ENCODE measurements at regions not wholly inside any gene's neighbourhood (a gene's known extent, or its start where the extent isn't known, plus 50 kb on each side); places are given as distances from the start of the nearest gene placed in this dataset.

DNA sequence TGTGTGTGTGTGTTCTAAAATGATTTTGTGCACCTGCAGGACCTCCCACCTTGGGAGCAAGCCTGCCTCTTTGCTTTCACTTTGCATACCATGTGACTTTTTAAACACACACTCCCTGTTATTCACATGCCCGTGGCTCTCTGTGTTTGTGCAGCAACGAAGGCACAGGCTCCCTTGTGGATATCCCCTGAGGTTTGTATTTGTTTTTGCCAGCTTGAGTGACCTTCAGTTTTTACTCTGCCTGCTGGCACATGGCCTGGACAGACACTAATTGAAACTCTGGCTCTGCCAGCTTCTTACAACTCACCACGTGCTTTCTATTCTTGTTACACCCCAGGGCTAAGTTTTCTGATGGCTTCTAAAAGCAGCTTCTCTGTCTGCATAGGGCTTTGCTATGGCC is 885.8 kb downstream of the SH3BGRL start:
- DNase-seq, result peak; percentile 2

DNA sequence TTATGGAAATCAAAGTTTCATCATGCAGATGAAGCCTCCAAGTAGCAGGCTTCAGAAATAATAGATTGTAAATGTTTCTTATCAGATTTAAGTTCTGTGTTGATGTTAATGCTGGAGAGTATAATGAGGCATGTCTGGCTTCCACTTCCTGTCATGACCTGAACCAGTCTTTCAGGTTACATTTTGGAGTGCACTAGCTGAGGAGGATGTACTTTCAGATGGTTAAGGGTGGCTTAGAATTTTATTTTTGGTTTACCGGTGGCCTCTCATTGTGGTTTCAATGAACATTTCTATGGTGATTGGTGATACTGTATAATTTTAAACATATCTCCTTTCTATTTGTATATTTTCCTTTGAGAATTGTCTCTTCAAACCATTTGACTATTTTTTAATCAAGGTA is 890.4 kb downstream of the SH3BGRL start:
- DNase-seq, result no peak

DNA sequence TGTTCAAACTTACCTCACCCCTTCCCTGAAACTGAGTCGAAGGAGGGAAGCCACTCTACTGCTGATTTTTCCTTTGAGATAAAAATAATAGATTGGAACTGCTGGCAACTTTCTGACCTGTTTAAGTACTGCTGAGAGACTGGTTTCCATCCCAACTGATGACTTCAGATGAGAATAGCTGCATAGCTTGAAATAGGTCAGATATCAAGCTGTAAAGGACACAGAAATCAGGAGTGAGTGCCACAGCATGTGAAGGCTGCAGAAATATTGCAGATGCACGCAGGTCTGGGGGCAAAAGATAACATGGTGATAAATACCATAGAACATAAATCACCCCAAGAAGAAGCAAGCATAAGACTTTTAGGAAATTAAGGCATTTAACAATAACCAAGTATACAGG is 923.2 kb downstream of the SH3BGRL start:
- no peak for DNase-seq

DNA sequence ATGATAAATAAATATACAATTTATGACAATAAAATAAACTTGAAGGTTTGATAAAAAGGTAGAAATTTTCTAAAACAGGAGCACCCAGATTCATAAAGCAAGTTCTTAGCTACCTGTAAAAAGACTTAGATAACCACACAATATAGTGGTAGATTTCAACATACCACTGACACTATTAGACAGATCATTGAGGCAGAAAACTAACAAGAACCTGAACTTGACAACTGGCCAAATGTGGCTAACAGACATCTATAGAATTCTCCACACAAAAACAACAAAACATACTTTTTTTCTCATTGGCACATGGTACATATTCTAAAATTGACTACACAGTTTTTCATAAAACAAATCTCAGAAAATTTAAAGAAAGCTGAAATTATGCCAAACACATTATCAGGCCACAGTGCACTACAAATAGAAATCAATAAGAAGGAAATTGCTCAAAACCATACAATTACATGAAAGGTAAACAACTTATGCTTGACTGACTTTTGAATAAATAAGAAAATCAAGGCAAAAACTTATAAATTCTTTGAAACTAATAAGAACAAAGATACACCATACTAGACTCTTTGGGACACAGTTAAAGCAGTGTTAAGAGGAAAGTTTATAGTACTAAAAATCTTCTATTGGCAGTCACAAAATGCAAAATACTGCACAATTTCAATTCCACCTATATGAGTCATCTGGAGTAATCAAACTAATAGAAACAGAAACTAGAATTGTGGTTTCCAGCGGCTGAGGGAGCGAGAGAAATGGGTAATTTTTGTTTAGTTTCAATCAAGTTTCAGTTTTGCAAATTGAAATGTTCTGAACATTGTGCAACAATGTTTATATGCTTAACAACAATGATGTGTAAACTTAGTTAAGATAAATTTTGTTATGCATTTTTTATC is 925.6 kb downstream of the SH3BGRL start:
- DNase-seq, result no peak

DNA sequence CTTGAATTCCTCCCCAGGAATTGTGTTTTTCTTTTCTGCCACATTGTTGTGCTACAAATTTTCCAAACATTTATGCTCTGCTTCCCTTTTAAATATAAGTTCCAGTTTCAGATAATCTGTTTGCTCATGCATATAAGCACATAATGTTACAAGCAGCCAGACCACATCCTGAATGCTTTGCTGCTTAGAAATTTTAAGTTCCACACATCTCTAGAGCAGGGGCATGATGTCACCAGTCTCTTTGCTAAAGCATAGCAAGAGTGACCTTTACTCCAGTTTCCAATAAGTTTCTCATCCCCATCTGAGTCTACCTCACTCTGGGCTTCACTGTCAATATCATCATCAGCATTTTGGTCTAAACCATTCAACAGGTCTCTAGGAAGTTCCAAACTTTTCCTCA is 932.5 kb downstream of the SH3BGRL start:
- DNase-seq, result no peak

DNA sequence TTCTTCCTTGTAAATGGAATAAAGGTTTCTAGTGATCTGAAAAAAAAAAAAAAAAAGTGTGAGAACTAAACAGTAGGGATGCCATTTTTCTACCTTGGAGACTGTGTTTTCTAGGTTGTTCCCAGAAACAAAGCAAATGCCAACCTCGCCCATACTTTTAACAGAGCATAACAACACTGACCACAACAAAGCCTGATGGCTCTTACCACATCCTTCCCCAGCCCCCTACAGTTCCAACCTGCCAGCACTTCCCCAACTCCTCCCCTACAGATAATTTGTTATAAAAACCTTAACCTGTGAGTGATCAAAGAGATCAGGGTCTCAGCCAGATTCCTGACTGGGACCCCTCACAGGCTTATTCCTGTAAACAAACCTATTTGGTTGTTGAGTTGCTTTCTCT is 940.0 kb downstream of the SH3BGRL start:
- no peak for DNase-seq

DNA sequence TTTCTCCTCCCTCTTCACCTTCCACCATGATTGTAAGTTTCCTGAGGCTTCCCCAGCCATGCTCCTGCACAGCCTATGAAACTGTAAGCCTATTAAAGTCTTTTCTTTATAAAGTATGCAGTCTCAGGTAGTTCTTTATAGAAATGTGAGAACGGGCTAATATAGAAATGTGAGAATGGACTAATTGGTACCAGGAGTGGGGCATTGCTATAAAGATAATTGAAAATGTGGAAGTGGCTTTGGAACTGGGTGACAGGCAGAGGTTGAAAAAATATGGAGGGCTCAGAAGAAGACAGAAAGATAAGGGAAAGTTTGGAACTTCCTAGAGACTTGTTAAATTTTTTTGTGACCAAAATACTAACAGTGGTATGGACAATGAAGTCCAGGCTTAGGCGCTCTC is 959.3 kb downstream of the SH3BGRL start:
- no peak for DNase-seq

DNA sequence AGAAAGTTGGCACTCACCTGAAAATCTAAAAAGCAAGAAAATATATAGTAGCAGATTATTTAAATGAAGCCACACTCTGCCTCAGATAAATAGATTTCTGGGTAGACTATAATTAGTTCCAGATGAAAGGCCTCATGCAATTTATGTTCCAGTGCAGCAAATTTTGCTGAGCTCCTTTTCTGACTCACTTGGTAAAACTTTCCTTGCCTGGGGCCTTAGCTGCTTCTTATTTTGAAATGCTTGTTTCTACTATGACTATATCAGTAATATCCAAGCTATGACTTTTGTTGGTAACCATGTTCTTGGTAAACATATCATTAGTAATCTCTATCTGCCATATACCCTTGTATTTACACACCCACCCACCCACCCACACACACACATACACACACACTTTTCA is 961.8 kb downstream of the SH3BGRL start:
- no peak for DNase-seq

DNA sequence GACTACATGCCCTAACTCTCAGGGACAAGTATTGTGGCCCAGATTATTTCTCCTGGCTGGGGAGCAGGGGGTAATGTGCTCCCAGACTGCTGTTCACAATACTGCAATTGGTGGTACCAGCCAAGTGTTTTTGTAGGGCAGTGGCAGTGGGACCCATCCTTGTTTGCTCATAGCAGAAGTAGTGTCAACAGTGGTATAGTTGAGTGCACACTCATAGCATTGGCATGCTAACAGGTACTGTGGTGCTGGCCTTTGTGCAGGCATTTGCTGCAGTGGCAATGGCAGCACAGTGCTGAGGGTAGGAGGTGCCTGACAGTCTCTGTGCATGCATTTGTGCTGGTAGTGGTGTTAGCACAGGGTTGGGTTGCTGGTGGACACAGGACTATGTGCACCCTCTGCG is 995.0 kb downstream of the SH3BGRL start:
- DNase-seq, result no peak

DNA sequence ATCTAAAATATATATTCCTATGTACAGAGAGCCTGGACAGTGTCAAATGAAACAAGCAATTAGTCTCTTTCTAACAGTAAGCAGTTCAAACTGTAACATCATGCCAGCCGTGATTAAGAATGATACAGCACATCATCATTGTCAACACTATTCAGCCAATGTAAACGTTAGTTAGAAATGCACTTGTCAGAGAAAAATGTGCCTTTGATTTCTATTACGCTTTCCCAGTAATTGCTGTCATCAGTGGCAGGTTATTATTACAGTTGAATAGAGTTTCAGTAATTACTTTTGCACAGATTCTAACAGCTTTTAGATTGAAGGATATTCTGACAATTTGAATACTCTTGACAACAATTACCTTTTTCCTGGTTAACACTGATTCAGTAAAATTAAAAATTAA is 1007.1 kb downstream of the SH3BGRL start:
- DNase-seq, result no peak

DNA sequence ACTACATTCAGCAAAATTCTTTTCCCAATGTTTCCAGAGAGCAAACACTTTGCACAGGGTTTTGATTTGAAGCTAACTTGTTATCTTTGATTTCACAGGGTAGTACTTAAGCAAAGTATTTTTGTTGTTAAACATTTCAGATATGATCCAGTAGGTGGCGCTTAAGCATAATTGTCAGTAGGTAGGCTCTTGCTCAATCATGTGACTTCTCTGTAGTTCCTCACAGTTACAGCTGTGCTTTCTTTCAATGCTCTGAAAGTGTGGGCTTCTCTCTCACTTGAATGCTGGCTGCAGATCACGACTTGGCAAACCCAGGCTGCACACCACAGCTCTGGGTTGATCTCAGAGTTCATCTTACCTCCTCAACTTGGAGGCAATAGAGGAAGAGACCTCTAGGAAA is 1016.5 kb downstream of the SH3BGRL start:
- peak; percentile 3 for DNase-seq

DNA sequence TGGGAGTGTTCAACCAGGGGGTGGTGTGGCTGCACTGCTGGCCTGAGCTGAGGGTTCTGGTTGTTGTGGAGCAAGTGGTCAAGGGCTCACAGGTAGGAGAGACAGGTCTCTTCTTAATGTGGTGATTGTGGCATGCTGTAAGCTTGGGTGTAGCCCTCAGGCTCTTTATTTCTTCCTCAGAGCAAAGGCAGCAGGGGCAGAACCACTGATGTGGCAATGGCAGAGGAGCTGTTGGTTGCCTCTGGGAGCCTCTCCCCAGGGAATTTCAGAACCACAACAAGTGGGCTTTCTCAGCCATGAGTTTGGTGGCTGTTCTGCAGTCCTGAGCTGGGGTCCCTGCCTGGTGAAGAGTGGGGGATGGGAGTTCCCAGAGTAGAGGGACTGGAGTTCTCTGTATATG is 1017.2 kb downstream of the SH3BGRL start:
- DNase-seq, result no peak

DNA sequence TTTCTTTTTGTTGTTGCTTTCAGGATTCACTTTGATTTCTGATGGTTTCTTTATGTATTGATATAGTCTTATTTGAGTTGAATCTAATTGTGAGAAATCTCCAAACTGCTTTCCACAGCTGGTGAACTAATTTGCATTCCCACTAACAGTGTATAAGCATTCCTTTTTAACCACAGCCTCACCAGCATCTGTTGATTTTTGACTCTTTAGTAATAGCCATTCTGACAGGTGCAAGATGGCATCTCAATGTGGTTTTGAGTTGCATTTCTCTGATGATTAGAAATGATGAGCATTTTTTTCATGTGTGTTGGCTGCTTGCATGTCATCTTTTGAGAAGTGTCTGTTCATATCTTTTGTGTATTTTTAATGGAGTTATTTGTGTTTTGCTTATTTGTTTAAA is 1023.1 kb downstream of the SH3BGRL start:
- no peak for DNase-seq

DNA sequence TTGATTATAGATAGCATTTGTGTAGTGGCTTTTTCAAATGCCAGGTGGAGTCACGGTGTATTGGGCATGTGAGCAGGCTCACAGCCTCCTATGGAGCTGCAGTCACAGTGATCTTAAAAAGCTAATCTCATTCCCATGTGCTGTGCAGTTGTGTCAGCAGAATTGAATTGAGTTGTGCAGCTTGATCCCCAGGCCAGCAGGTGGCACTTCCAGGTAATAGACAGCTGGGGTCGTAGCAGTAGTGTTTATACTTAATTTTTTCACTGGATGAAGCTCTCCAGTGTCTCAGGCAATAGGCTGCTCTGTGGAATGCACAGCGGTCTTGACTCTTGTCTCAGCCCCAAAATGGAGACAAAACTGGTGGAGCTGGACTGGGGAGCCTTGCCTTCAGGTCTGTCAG is 1028.1 kb downstream of the SH3BGRL start:
- no peak for DNase-seq

DNA sequence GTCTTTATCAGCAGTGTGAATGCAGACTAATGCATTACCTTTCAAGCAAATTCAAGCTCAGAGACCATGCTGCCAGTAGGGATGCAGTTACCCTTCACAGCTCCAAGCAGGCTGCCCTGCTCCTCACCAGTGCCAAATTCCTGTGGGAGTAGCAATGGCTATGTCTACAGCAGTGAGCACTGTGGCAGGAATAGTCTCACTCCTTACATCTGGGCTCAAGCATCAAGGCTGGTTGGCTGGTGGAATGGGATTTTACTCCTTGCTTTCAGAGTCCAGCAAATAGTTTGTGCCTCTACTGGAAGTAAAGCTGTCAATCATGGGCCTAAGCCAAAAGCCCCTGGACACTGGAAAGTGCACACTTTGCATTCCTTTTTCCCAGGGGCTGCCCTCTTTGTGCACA is 1030.8 kb downstream of the SH3BGRL start:
- DNase-seq, result no peak

DNA sequence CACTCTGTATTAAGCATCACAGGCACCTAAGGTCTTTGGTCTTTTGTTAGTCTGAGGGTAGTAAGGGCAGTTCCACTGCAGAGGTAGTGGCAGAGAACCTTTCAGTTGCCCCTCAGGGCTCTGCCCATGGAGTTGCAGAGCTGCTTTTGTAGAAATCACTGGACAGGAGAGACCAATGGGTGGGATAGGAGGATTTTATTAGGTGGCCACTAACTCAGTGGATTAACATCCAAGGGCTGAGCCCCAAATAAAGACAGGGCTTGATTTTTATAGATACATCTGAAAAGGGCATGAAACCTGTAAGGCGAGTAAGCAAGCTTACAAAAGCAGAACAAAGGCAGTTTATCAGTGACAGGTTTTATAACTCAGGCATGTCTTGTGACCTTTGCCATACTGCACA is 1035.4 kb downstream of the SH3BGRL start:
- no peak for DNase-seq
